ENCODE measurements at regions not wholly inside any gene's neighbourhood (a gene's known extent, or its start where the extent isn't known, plus 50 kb on each side); places are given as distances from the start of the nearest gene placed in this dataset.

GRCh38 chr19:28422046-28422445 is 790.9 kb downstream of the UQCRFS1 start:
- H3K9me3 ChIP-seq, result no peaks in the 10 kb centered on the region
- peaks cover 0 to 15% (median 2%) of the 10 kb centered on the region in 3 donors for H3K27me3 ChIP-seq
- in situ Hi-C loops (cut with MboI; ENCODE audit: low sequenced_read_pairs in 4 of 4), result no loop called here

DNA sequence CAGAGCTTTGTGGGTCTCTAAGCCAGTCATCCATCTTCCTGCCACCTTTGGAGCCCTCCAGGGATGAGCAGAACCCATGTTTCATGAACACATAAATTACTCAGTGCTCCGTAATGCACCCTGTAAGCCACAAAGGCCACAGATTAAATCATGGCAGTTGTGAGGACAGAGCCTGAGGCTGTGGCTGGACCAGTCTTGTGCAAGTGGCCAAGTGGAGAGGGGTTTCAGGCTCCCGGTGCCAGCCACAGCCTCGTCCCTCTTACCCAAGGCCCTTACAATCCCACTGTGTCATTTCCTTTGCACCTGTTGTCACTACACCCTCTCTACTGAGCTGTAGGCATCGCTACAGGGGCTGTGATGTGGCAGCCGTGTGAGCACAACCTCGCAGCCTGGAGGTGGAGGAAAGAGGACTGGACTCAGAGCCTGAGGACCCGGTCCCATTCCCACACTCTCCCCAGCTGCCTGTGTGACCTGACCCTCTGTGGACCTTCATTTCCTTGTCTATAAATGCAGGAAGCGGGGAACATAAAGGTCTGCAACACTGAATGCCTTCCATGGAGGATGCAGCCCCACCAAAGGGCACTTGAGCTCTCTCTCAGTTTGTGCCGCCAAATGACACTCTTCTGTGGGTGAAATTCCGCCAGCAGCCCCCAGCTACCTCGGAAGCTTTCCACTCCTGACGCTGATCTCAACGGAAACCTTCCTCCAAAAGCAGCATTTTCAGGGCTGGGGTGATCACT is 792.0 kb downstream of the UQCRFS1 start:
- no peak overlapping the region for H3K27ac ChIP-seq
- H3K4me1 ChIP-seq, result no peaks in the 10 kb centered on the region
- peaks cover 0 to 13% (median 2%) of the 10 kb centered on the region in 3 donors for H3K27me3 ChIP-seq
- intact Hi-C loops (cut with DNase I; ENCODE audit: low total_unique reads), result no loop called here
- H3K4me3 ChIP-seq, result no peak overlapping the region
- H3K36me3 ChIP-seq, result no peaks in the 10 kb centered on the region
- ATAC-seq (no peak), DNase-seq (no peak)
- TF ChIP-seq CTCF (IDR thresholded peaks at IDR 0.05 in 4 of 5, conservative IDR thresholded peaks at IDR 0.05 in 1 of 5) (no peak), POLR2A (IDR thresholded peaks at IDR 0.05) (no peak)
- in situ Hi-C loops (cut with MboI; ENCODE audit: low sequenced_read_pairs in 4 of 4), result no loop called here
- H3K9me3 ChIP-seq, result no peaks in the 10 kb centered on the region

More at GRCh38 chr19:28422046-28422445, 790.9 kb downstream of the UQCRFS1 start:
- no peak for ATAC-seq
- no peaks in the 10 kb centered on the region for H3K36me3 ChIP-seq
- intact Hi-C loops (cut with DNase I; ENCODE audit: low total_unique reads), result no loop called here
- no peak overlapping the region for H3K4me3 ChIP-seq
- TF ChIP-seq CTCF (IDR thresholded peaks at IDR 0.05 in 4 of 5, conservative IDR thresholded peaks at IDR 0.05 in 1 of 5) (no peak), POLR2A (IDR thresholded peaks at IDR 0.05) (no peak)
- DNase-seq, result no peak
- H3K27ac ChIP-seq, result no peak overlapping the region
- H3K4me1 ChIP-seq, result no peaks in the 10 kb centered on the region

DNA sequence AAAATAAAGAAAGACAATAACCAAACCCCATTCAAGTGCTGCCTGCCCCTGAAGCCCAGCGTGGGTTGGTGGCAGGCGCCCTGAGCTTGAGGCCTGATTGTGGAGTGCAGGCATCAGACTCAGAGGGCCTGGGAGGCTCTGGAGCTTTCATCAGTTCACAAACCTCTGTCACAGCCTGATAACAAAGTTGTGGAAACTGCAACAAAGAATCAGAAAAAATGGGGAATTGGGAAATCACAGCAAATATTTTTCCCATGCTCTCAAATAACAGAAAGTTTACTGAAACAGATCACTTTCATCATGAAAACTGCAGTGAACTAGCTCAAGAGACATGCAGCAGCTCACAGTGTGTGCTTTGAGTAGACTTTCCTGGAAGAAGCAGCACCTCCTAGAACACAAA is 793.6 kb downstream of the UQCRFS1 start:
- peaks cover 0 to 3% (median 2%) of the 10 kb centered on the region in 3 donors for H3K27me3 ChIP-seq
- no peak for DNase-seq
- H3K4me1 ChIP-seq, result no peaks in the 10 kb centered on the region
- TF ChIP-seq CTCF (IDR thresholded peaks at IDR 0.05 in 4 of 5, conservative IDR thresholded peaks at IDR 0.05 in 1 of 5), result no peak
- no peak for TF ChIP-seq POLR2A (IDR thresholded peaks at IDR 0.05)
- intact Hi-C loops (cut with DNase I; ENCODE audit: low total_unique reads) (no loop called here), in situ Hi-C loops (cut with MboI; ENCODE audit: low sequenced_read_pairs in 4 of 4) (no loop called here)
- no peak for ATAC-seq
- no peak overlapping the region for H3K27ac ChIP-seq
- no peaks in the 10 kb centered on the region for H3K9me3 ChIP-seq
- no peak overlapping the region for H3K4me3 ChIP-seq
- no peaks in the 10 kb centered on the region for H3K36me3 ChIP-seq

- Histone ChIP-seq H3K27me3 (no peaks in the 10 kb centered on the region), H3K27ac (no peak overlapping the region), H3K36me3 (no peaks in the 10 kb centered on the region), H3K9me3 (no peaks in the 10 kb centered on the region), H3K4me1 (no peaks in the 10 kb centered on the region), H3K4me3 (no peak overlapping the region)
- intact Hi-C loops (cut with DNase I; ENCODE audit: low total_unique reads), result no loop called here
- no peak for DNase-seq
- no peak for TF ChIP-seq CTCF (IDR thresholded peaks at IDR 0.05 in 4 of 5, conservative IDR thresholded peaks at IDR 0.05 in 1 of 5)
- no peak for TF ChIP-seq POLR2A (IDR thresholded peaks at IDR 0.05)
- in situ Hi-C loops (cut with MboI; ENCODE audit: low sequenced_read_pairs in 4 of 4), result no loop called here
- no peak for ATAC-seq
Observed at GRCh38 chr19:28417361-28417760, 795.6 kb downstream of the UQCRFS1 start.

DNA sequence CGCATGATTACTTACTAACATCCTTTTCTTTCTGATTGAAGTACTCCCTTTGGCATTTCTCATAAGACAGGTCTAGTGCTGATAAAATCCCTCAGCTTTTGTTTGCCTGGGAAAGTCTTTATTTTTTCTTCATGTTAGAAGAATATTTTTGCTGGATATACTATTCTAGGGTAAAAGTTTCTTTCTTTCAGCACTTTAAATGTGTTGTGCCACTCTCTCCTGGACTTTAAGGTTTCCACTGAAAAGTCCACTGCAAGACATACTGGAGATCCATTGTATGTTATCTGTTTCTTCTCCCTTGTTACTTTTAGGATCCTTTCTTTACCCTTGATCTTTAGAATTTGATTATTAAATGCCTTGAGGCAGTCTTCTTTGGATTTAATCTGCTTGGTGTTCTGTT is 796.7 kb downstream of the UQCRFS1 start:
- Histone ChIP-seq H3K9me3 (no peaks in the 10 kb centered on the region), H3K27ac (no peak overlapping the region), H3K27me3 (no peaks in the 10 kb centered on the region), H3K4me1 (no peaks in the 10 kb centered on the region), H3K36me3 (no peaks in the 10 kb centered on the region), H3K4me3 (no peak overlapping the region)
- TF ChIP-seq CTCF (IDR thresholded peaks at IDR 0.05 in 4 of 5, conservative IDR thresholded peaks at IDR 0.05 in 1 of 5), result no peak
- no peak for TF ChIP-seq POLR2A (IDR thresholded peaks at IDR 0.05)
- ATAC-seq (no peak), DNase-seq (no peak)
- intact Hi-C loops (cut with DNase I; ENCODE audit: low total_unique reads), result no loop called here
- in situ Hi-C loops (cut with MboI; ENCODE audit: low sequenced_read_pairs in 4 of 4), result no loop called here

Data from gastrocnemius medialis (tissue), 4 donors.